ENCODE measurements at regions not wholly inside any gene's neighbourhood (a gene's known extent, or its start where the extent isn't known, plus 50 kb on each side); places are given as distances from the start of the nearest gene placed in this dataset.

DNA sequence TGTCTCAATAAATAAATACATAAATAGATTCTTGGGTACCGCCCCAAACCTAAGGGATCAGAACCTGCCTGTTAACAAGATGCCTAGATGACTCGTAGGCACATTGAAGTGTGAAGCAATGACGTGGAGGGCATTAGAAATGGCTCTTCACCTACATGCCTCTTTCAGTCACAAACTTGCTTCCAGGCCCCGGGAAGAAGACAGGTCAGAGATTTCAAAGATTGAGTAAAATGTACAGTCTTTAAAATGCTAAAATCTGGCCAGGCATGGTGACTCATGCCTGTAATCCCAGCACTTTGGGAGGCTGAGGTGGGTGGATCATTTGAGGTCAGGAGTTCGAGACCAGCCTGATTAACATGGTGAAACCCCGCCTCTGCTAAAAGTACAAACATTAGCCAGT is 480.8 kb upstream of the JARID2 start:
- peaks cover 4% of the 10 kb centered on the region; the same call in 1 of the 2 replicates for H3K4me1 ChIP-seq (ENCODE audit: insufficient read depth)
- DNase-seq (ENCODE audit: low spot score) = no peak

More for the DNA sequence above, 480.8 kb upstream of the JARID2 start:
- H3K4me3 Mint-ChIP-seq = no peak overlapping the region
- no peak overlapping the region for H3K27ac Mint-ChIP-seq
- H3K9me3 Mint-ChIP-seq = no peaks in the 10 kb centered on the region; the same call in 1 of the 3 replicates
- H3K36me3 Mint-ChIP-seq (ENCODE audit: low read depth) = no peaks in the 10 kb centered on the region
- Histone ChIP-seq H3K27ac (ENCODE audit: low read depth) (no peak overlapping the region), H3K4me3 (no peak overlapping the region), H3K4me2 (no peak overlapping the region), H4K20me1 (replicated peaks; ENCODE audit: insufficient read depth) (no peaks in the 10 kb centered on the region), H3K79me2 (replicated peaks; ENCODE audit: insufficient read depth) (no peaks in the 10 kb centered on the region), H3K27me3 (ENCODE audit: insufficient read depth) (no peaks in the 10 kb centered on the region), H3F3A (replicated peaks; ENCODE audit: low read depth) (no peaks in the 10 kb centered on the region), H3K9me2 (ENCODE audit: insufficient read depth) (peaks cover 5% of the 10 kb centered on the region), H2AFZ (no peak overlapping the region), H3K36me3 (ENCODE audit: insufficient read depth) (no peaks in the 10 kb centered on the region)
- ATAC-seq = no peak
- H3K27me3 Mint-ChIP-seq (ENCODE audit: insufficient read depth, low read depth, poor library complexity) = peaks cover 2% of the 10 kb centered on the region
- no peak for TF ChIP-seq REST (IDR thresholded peaks at IDR 0.05; ENCODE audit: unreplicated experiment)
- no peak for TF ChIP-seq EZH2 (IDR thresholded peaks at IDR 0.05; ENCODE audit: low read depth, unreplicated experiment)
- no peak for TF ChIP-seq ETS1 (IDR thresholded peaks at IDR 0.05)
- no peak for TF ChIP-seq CTCF (conservative IDR thresholded peaks at IDR 0.05; ENCODE audit: low read depth in 2 of 2)
- no peak for TF ChIP-seq ZNF331 (CRISPR knock-in tag; IDR thresholded peaks at IDR 0.05; ENCODE audit: low read depth)
- TF ChIP-seq POLR2AphosphoS5 (IDR thresholded peaks at IDR 0.05; ENCODE audit: low read depth) = no peak
- no peak for TF ChIP-seq ZNF462 (CRISPR knock-in tag; IDR thresholded peaks at IDR 0.05)
- no peak for TF ChIP-seq ZNF114 (CRISPR knock-in tag; IDR thresholded peaks at IDR 0.05)
- no peak for TF ChIP-seq NANOG (IDR thresholded peaks at IDR 0.05; ENCODE audit: borderline replicate concordance)
- TF ChIP-seq JUNB (IDR thresholded peaks at IDR 0.05; ENCODE audit: unreplicated experiment) = no peak
- TF ChIP-seq EZH2phosphoT487 (IDR thresholded peaks at IDR 0.05; ENCODE audit: unreplicated experiment) = no peak
- no peak for TF ChIP-seq STAT1 (IDR thresholded peaks at IDR 0.05; ENCODE audit: unreplicated experiment)
- TF ChIP-seq CREB1 (CRISPR knock-in tag; IDR thresholded peaks at IDR 0.05; ENCODE audit: low read depth) = no peak
- peaks cover 8% of the 10 kb centered on the region; the same call in 2 of the 3 replicates for H3K4me1 Mint-ChIP-seq
